ENCODE measurements at regions not wholly inside any gene's neighbourhood (a gene's known extent, or its start where the extent isn't known, plus 50 kb on each side); places are given as distances from the start of the nearest gene placed in this dataset.
"Not testable (repeated sequence)": the region's sequence is repeated elsewhere in the genome, so short reads cannot be mapped to it uniquely, and the experiment has no call there.

DNA sequence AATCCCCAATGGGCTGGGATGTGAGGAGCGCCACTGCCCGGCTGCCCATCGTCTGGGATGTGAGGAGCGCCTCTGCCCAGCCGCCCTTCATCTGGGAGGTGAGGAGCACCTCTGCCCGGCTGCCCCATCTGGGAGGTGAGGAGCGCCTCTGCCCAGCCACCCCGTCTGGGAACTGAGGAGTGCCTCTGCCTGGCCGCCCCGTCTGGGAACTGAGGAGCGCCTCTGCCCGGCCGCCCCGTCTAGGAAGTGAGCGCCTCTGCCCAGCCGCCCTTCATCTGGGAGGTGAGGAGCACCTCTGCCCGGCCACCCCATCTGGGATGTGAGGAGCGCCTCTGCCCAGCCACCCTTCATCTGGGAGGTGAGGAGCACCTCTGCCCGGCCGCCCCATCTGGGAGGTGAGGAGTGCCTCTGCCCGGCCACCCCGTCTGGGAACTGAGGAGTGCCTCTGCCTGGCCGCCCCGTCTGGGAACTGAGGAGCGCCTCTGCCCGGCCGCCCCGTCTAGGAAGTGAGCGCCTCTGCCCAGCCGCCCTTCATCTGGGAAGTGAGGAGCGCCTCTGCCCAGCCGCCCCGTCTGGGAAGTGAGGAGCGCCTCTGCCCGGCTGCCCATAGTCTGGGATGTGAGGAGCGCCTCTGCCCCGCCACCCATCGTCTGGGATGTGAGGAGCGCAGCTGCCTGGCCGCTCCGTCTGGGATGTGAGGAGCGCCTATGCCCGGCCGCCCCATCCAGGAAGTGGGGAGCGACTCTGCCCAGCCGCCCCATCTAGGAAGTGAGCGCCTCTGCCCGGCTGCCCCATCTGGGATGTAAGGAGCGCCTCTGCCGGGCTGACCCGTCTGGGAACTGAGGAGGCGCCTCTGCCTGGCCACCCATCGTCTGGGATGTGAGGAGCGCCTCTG is 1085.7 kb downstream of the TYW1 start:
- not testable (repeated sequence) for DNase-seq (ENCODE audit: low read depth in 2 of 2)

DNA sequence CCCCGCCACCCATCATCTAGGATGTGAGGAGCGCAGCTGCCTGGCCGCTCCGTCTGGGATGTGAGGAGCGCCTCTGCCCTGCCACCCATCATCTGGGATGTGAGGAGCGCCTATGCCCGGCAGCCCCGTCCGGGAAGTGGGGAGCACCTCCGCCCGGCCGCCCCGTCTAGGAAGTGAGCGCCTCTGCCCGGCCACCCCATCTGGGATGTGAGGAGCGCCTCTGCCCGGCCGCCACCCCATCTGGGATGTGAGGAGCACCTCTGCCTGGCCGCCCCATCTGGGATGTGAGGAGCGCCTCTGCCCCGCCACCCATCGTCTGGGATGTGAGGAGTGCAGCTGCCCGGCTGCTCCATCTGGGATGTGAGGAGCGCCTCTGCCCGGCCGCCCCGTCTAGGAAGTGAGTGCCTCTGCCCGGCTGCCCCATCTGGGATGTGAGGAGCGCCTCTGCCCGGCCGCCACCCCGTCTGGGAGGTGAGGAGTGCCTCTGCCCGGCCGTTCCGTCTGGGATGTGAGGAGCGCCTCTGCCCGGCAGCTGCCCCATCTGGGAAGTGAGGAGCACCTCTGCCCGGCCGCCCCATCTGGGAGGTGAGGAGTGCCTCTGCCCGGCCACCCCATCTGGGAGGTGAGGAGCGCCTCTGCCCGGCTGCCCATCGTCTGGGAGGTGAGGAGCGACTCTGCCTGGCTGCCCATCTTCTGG is 1086.5 kb downstream of the TYW1 start:
- DNase-seq (ENCODE audit: low read depth in 2 of 2) = not testable (repeated sequence)

DNA sequence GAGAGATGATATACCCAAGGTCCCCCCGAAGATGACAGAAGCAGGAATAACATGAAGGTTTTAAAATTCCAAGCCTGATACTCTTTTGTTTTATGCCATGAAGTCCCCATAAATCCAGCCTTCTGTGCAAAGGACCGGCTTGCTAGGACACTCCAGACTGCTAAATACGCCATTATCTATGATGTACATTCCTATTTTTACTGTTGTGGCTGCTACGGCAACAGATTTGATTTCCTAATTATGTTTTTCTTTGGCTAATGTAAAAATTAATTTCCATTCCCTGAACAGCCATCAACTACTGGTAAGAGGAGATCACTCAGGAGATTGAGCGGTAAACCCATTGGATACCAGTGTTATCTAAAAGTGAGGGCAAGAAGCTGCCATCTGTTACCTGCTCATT is 1090.8 kb downstream of the TYW1 start:
- DNase-seq (ENCODE audit: low read depth in 2 of 2) = no peak

DNA sequence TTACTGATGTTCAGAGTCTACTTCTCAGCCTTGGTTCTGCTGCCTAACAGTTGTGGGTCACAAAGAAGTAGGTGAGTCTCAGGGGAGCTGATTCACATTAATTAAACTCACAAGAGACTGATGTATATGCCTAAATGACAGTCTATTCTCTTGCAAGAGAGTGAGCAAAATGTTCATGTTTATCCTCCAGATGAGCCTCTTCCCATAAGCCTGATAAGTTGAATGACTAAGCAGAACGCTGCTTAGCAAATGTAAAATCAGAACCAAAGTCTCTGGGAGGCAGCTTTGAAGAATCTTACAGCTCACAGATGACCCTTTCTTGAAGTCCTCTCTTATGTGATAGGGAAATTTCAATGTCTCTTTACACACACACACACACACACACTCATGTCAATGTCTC is 1092.2 kb downstream of the TYW1 start:
- DNase-seq (ENCODE audit: low read depth in 2 of 2) = no peak

DNA sequence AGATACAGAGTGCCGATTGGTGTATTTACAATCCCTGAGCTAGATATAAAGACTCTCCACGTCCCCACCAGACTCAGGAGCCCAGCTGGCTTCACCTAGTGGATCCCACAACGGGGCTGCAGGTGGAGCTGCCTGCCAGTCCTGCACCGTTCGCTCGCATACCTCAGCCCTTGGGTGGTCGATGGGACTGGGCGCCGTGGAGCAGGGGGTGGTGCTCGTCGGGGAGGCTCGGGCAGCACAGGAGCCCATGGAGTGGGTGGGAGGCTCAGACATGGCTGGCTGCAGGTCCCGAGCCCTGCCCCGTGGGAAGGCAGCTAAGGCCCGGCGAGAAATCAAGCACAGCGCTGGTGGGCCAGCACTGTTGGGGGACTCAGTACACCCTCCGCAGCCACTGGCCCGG is 1093.6 kb downstream of the TYW1 start:
- DNase-seq (ENCODE audit: low read depth in 2 of 2) = not testable (repeated sequence)

DNA sequence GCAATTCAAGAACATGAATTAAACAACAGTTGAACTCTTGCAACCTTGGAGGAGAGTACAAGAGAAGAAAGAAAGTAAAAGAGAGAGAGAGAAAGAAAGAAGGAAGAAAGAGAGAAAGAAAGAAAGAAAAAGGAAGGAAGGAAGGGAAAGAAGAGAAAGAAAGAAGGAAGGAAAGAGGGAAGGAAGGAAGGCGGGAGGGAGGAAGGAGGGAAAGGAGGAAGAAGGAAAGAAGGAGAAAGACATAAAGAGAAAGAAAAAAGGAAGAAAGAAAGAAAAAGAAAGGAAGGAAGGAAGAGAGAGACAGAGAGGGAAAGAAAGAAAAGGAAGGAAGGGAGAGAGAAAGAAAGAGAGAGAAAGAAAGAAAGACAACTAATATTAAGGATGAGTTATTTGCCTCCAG is 1106.7 kb downstream of the TYW1 start:
- DNase-seq (ENCODE audit: low read depth in 2 of 2) = no peak

DNA sequence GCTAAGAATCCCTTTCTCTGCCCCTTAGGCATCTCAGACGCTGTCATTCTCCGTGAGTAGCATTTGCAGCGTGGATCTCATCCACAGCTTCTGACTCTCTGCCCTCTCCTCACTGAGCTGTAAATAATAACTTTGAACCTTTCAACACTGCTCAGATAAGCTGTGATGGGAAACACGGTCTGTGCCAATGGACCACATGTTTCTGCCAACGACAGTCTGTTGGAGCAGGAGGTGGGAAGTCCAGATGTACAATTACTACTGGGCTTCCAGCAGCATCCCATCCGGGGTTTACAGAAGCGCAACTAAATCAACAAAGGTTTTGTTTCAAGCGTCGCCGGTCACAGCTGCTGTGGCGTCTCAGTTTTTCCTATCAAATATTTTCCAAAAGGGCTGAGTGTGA is 1110.6 kb downstream of the TYW1 start:
- DNase-seq (ENCODE audit: low read depth in 2 of 2) = peak; percentile 33 to 42

DNA sequence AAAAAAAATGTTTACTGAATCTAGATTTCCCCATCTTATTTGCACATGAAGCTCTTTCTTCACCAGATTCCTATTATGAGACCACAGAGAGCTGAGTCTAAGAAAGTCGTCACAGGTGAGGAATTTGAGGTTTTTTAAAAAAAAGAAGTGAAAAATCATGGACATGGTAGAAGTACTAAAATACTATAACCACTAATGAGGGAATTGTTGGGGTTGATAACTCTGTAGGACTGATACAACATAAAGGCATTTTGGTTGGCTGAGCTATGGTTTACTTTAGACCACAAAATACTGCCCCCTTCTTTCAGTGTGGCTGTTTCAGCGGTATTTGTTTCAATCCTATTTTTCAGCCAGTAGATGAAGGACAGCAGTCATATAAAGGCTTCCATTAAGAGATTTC is 1111.3 kb downstream of the TYW1 start:
- peak; percentile 80 to 83 for DNase-seq (ENCODE audit: low read depth in 2 of 2)

DNA sequence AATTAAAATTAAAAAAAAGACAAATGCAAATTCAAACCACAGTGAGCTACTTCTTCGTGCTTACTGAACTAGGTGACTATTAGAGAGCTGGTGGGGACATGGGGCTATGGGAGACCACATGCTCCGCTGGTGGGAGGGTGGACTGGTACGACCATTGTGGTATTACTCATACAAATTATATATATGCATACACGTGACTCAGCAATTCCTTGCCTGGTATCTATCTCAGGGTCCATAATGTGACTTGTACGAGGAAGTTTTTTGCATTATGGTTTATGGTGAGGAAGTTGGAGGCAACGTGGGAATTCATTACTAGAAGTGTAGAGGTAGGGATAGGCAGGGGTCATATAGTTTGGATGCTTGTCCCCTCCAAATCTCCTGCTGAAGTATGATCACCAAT is 1112.7 kb downstream of the TYW1 start:
- no peak for DNase-seq (ENCODE audit: low read depth in 2 of 2)

DNA sequence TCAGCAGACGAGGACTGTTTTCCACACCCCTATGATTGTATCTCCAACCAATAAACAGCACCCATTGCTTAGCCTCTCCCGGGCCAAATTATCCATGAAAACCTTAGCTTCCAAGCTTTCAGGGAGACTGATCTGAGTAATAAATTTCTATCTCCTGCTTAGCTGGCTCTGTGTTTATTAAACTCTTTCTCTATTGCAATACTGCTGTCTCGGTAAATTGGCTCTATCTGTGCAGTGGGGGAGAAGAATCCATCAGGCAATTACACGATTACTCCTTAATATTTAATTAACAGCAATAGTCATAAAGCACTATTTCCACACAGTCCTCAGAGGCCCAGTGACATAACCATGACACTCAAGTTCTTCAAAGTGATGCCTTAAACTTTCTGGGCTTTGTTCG is 1122.8 kb downstream of the TYW1 start:
- DNase-seq (ENCODE audit: low read depth in 2 of 2) = no peak

DNA sequence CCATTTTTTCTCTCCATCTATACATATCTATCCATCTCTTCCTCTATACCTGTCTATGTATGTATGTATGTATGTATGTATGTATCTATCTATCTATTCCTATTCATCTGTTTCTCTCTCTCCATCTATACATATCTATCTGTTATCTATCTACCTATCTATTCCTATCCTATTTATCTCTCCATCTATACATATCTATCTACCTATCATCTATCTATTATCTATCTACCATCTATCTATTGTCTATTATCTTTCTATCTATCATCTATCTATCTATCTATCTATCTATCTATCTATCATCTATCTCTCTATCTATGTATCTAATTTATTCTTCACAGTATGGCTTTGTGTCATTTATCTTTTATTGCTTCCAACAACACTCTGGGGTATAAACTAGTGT is 1124.4 kb downstream of the TYW1 start:
- no peak for DNase-seq (ENCODE audit: low read depth in 2 of 2)

DNA sequence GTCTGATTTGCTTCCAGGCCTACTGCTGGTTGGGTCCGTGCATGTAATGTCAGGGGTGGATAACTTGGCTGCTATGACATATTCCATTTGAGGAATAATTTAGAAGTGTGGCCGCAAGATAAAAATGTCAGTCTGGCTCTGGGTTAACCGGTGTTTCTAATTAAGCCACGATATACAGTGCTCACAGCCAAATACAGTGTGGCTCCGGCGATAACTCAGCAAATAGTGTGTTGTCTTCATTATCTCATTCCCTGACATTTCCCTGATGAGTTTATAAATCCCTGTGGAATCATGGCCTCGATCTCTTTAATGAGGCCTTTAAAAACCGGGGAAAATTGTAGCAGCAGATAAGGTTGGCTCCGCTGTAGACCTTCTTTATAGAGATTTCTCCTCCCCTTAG is 1125.0 kb downstream of the TYW1 start:
- DNase-seq (ENCODE audit: low read depth in 2 of 2) = no peak

DNA sequence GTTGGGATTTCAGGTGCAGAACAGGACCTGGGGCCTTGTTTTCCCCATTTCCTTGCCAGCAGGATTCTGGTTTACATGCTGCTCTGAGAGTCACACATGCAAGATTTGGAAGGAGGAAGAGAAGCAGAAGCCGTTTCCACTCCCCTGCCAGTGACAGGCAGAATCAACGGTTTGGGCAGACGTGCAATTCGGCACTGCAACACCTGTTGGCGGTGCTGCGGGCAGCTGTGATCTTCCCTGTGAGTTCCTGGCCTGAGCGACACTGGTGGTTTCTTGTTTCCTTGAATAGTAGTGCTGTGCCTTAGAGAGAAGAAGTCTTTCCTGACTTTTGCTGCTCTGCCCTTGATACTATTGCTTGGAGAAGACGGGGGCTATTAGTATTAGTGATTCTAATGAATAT is 1126.2 kb downstream of the TYW1 start:
- no peak for DNase-seq (ENCODE audit: low read depth in 2 of 2)

DNA sequence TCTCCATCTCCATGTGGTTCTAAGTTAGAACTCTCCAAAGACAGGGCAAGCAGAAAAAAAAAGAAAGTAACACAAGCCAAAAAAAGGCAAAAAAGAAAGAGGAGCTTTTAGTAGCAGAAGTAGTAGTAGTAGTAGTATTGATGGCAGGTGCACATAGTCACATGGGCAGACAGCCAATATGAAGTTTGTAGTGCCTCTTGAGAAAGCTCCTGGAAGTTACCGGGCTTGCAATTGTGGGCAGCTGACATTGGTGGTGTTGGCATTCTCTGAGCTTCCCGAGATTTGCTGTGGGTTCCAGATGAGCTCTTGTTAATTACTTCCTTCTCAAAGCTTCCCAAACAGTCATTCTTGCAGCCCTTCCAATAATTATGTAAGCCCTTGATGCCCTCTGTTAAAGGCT is 1128.5 kb downstream of the TYW1 start:
- no peak for DNase-seq (ENCODE audit: low read depth in 2 of 2)

DNA sequence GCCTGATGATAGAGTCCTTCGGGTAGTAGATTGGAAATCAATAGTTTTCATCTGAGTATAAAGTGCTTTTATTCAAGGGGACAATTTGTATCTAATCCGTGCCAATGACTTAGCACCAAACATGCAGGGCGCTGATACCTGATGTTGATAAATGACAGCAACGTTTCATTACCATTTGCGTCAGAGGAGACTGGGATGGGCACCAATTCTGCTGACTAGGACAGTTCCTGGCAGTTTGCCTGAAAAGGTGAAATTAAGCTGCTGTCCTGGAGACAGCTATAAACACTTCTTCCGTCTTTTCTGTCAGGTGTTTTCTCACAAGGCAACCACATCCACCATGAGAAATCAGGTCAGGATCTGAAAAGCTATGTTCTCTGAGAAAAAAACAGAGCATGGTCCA is 1136.4 kb downstream of the TYW1 start:
- no peak for DNase-seq (ENCODE audit: low read depth in 2 of 2)

DNA sequence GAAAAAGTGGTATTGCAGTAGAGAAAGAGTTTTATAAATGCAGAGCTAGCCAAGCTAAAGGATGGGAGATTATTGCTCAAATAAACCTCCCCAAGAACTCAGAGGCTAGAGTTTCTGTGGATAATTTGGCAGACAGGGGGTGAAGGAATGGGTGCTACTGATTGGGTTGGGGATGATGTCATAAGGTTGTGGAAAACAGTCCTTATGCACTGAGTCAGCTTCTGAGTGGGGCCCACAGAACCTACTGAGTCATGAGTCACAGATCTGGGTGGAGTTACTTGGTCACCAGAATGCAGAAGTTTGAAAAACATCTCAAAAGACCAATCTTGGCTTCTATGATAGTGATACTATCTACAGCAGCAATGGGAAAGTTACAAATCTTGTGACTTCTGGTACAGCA is 1146.7 kb downstream of the TYW1 start:
- no peak for DNase-seq (ENCODE audit: low read depth in 2 of 2)

DNA sequence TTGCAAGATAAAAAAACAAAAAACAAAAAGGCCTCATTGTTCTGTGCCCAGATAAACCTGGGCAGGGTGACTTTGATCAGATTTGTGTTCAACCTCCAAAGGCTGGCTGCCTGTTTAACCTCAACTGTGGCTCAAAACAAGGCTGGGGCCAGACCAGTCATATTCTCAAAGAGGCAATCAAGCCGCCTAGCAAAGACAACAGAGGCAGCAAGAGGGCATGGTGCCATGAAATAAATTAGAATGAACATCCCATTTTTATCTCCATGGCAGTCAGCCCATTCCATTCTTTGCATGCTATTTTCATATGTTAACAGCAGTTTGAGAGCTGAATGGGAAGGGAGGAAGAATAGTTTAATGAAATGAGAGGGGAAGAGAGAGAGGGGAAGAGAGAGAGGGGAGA is 1150.3 kb downstream of the TYW1 start:
- no peak for DNase-seq (ENCODE audit: low read depth in 2 of 2)

DNA sequence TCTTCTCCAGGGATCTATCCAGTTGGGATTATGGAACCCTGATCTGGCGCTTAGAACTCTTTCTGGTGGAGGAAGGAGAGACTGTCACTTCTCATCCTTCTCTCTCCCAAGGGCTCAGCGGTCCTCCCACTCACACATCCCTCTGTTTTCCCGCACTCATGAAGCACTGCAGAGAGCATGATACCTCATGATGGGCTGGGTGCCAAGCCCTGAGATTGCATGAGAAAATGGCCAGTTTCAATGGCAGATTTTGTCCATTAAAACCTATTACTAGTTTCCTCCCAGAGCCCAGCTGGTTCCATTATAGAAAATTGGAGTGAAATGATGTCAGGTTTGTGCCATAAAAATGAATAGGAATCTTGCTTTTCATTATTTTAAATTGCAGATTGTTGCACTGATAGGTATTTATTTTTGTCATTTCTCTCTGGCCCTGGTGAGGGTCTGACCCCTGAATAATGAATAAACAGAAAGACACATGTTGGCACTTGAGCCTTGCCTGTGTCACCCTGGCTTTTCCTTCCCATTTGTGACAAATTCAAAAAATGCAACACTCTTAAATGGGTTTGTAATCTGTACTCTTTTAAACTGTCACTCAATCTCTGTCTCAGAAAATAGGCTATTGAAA is 1151.1 kb downstream of the TYW1 start:
- no peak for DNase-seq (ENCODE audit: low read depth in 2 of 2)

DNA sequence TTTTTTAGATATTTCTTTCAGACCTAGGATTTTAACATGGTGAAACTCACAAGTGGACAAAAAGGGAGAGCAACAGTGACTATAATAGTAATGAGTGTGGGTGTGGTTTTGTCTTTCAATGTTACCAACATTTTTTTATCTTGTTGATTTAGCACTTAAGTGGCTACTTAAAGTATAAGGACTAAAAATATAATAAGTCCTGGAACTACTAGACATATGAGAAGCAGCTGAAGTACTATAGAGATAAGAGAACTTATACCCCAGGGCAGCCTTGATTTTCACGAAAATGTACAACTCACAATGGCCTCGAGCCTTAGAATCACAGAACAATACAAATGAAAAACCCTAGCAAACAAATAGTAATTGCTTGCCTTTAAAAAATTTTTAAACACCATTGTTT is 1151.8 kb downstream of the TYW1 start:
- no peak for DNase-seq (ENCODE audit: low read depth in 2 of 2)

DNA sequence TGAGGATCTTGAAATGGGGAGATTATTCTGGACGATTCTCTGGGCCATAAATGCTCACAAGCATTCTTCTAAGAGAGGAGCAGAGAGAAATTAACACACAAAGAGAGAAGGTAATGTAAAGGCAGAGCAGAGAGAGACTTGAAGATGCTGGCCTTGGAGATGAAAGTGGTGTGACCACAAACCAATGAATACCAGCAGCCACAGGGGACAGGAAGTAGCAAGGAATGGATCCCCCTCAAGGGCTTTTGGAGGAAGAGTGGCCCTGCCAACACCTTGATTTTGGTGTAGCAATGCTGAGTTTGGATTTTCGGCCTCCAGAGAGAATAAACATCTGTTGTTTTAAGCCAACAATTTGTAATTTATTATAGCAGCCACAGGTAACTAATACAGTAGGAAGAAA is 1155.6 kb downstream of the TYW1 start:
- no peak for DNase-seq (ENCODE audit: low read depth in 2 of 2)

DNA sequence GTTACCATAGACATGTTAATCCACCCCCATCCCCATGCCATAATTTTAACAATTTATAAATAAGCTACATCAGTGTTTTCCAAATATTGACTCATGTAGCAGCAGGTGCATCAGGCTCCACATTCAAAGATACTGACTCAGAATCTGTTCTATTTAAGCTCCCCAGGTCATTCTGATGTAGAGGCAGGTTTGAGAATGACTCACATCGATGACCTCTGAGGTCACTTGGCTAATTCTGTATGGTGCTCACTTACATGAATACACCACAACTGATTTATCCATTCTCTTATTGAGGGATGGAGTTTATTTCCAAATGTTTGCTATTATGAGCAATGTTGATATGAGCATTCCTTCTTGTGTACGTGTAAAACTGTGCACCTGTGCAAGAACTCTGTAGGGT is 1159.0 kb downstream of the TYW1 start:
- no peak for DNase-seq (ENCODE audit: low read depth in 2 of 2)

DNA sequence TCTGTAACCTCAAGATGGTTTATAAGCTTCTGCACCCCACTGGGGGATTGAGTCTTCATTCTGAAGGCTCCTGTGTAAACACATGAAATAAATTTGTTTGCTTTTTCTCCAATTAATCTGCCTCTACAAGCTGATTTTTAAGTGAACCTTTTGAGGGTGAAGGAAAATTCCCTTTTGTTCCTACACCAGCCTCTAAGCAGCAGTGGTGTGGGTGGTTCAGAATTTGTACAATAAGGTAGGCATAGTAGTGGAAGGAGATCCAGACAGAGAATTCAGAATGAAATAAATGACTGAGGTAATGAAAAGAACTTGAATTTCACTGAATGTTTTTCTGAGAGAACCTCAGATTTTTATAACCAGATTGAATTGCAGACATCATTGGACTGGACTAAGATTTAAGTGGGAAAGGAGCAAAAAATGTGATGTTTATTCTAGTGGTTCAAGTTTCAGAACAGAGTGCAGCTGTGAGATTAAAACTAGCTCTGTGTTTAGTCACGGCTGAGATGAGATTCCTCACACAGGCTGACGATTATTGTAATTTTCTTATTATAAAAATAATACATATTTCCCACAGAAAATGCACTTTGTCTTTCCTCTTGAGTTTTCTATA is 1162.2 kb downstream of the TYW1 start:
- DNase-seq (ENCODE audit: low read depth in 2 of 2) = no peak

Measured in fibroblast of skin of left quadriceps (primary cell).